ENCODE measurements at regions not wholly inside any gene's neighbourhood (a gene's known extent, or its start where the extent isn't known, plus 50 kb on each side); places are given as distances from the start of the nearest gene placed in this dataset.
A peak's percentile ranks its signal among the peaks of the same experiment; 100 is the strongest.

DNA sequence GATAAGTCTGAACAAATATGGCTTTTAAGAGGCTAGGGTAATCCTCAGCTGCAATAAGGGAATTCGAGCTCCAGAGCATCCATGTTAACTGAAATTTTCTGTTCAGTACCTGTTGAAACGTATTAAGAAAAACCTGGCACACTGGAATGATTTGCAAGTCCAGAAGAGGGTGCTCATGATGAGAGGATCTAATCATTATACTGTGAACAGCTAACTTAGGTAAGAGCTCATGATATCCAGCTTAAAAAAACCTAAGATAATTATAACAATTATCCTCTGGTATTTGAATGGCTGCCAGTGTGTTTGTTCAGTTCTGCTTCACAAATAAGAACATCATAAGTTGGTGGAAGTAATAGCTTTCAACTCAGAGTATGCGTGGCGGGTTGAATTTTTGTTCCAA is 1118.3 kb upstream of the DDX18 start:
- no peak overlapping the region for H3K4me3 ChIP-seq (ENCODE audit: low read depth, low read length)
- no peaks in the 10 kb centered on the region for H3K36me3 ChIP-seq (ENCODE audit: control insufficient read depth, insufficient read depth, low read length)
- no peak overlapping the region for H3K4me3 Mint-ChIP-seq
- H3K27me3 ChIP-seq (ENCODE audit: control insufficient read depth, insufficient read depth, low read length): no peaks in the 10 kb centered on the region
- no peaks in the 10 kb centered on the region for H3K9me3 ChIP-seq (ENCODE audit: control insufficient read depth in 2 of 2, low read length in 2 of 2)
- ATAC-seq (ENCODE audit: low read depth in 2 of 2) (no peak), DNase-seq (no peak)
- no peaks in the 10 kb centered on the region for H3K27me3 Mint-ChIP-seq
- H3K27ac Mint-ChIP-seq: no peak overlapping the region
- H3K36me3 Mint-ChIP-seq: no peaks in the 10 kb centered on the region
- peaks cover 0 to 12% (median 4%) of the 10 kb centered on the region in 7 donors for H3K9me3 Mint-ChIP-seq
- H3K4me1 Mint-ChIP-seq: no peaks in the 10 kb centered on the region
- no peak overlapping the region for H3K27ac ChIP-seq (ENCODE audit: insufficient read depth, low read length, poor library complexity, severe bottlenecking)
- H3K4me1 ChIP-seq (ENCODE audit: control insufficient read depth, insufficient read depth, low read length, poor library complexity, severe bottlenecking): no peaks in the 10 kb centered on the region

DNA sequence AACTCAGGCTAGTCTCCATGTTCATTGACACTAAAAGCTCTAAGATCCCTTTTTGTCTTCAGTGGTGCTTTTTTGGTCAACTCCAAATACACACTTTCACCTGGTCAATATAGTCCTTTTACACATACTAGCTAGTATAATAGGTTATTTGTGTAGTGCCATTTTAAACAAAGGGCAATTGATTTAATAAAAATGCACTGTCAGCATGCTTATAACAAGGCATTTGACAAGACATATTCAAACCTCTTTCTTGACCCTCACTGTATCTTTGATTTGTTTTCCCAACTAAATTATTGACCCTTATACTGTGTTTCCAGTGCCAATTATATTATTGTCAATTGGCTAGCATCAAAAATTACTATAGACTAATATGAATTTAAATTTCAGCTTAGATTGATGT is 1117.6 kb upstream of the DDX18 start:
- DNase-seq (no peak), ATAC-seq (ENCODE audit: low read depth in 2 of 2) (no peak)
- H3K9me3 Mint-ChIP-seq: peaks cover 0 to 9% (median 4%) of the 10 kb centered on the region in 7 donors
- H3K9me3 ChIP-seq (ENCODE audit: control insufficient read depth in 2 of 2, low read length in 2 of 2): no peaks in the 10 kb centered on the region
- H3K27me3 Mint-ChIP-seq: no peaks in the 10 kb centered on the region
- no peak overlapping the region for H3K27ac ChIP-seq (ENCODE audit: insufficient read depth, low read length, poor library complexity, severe bottlenecking)
- no peak overlapping the region for H3K27ac Mint-ChIP-seq
- H3K4me3 ChIP-seq (ENCODE audit: low read depth, low read length): no peak overlapping the region
- H3K4me3 Mint-ChIP-seq: no peak overlapping the region
- no peaks in the 10 kb centered on the region for H3K36me3 ChIP-seq (ENCODE audit: control insufficient read depth, insufficient read depth, low read length)
- H3K27me3 ChIP-seq (ENCODE audit: control insufficient read depth, insufficient read depth, low read length): no peaks in the 10 kb centered on the region
- H3K36me3 Mint-ChIP-seq: no peaks in the 10 kb centered on the region
- no peaks in the 10 kb centered on the region for H3K4me1 Mint-ChIP-seq
- no peaks in the 10 kb centered on the region for H3K4me1 ChIP-seq (ENCODE audit: control insufficient read depth, insufficient read depth, low read length, poor library complexity, severe bottlenecking)

DNA sequence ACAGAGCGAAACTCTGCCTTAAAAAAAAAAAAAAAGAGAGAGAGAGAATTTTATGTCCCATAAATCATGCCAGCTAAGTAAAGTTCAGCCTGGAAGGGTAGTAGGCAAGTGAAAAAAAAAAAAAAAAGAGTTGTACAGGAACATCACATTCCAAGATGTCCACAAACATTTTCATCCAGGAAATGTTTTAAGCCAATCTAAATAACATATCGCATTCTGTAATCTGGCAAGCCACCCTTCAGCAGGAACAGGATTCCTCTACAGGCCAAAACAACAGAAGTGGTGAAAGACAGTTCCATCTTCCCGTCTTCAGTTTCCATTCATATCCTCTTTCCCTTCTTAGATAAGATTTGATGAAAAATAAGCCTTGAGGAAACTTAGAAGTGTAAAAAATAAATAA is 1108.1 kb upstream of the DDX18 start:
- H3K4me1 ChIP-seq (ENCODE audit: control insufficient read depth, insufficient read depth, low read length, poor library complexity, severe bottlenecking): no peaks in the 10 kb centered on the region
- no peaks in the 10 kb centered on the region for H3K4me1 Mint-ChIP-seq
- no peak overlapping the region for H3K4me3 Mint-ChIP-seq
- H3K27ac Mint-ChIP-seq: no peak overlapping the region
- no peak for DNase-seq
- H3K4me3 ChIP-seq (ENCODE audit: low read depth, low read length): no peak overlapping the region
- peaks cover 0 to 27% (median 12%) of the 10 kb centered on the region in 7 donors for H3K9me3 Mint-ChIP-seq
- no peaks in the 10 kb centered on the region for H3K36me3 ChIP-seq (ENCODE audit: control insufficient read depth, insufficient read depth, low read length)
- no peaks in the 10 kb centered on the region for H3K27me3 Mint-ChIP-seq
- no peaks in the 10 kb centered on the region for H3K9me3 ChIP-seq (ENCODE audit: control insufficient read depth in 2 of 2, low read length in 2 of 2)
- H3K27ac ChIP-seq (ENCODE audit: insufficient read depth, low read length, poor library complexity, severe bottlenecking): no peak overlapping the region
- ATAC-seq (ENCODE audit: low read depth in 2 of 2): no peak
- H3K36me3 Mint-ChIP-seq: no peaks in the 10 kb centered on the region
- H3K27me3 ChIP-seq (ENCODE audit: control insufficient read depth, insufficient read depth, low read length): no peaks in the 10 kb centered on the region

DNA sequence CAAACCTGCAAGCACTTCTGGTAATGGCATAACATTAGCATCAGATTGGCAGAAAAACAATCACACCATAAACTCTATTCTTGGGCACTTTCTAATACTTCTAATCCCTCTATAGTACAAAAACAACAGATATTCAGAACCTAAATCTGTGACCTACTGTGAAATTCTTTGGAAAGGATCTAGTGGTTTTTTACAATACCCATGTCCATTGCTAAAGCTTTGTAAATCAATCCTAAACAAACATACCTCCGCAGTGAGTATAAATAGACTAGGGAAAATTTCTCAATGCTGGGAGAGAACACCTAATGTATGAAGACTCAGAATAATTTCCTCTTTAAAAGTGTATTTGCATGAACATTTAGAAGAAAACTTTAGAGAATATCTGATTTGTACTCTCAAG is 1098.5 kb upstream of the DDX18 start:
- Mint-ChIP-seq H3K36me3 (no peaks in the 10 kb centered on the region), H3K27ac (no peak overlapping the region), H3K27me3 (no peaks in the 10 kb centered on the region), H3K9me3 (peaks cover 0 to 25% (median 5%) of the 10 kb centered on the region in 7 donors), H3K4me1 (no peaks in the 10 kb centered on the region), H3K4me3 (no peak overlapping the region)
- Histone ChIP-seq H3K4me3 (ENCODE audit: low read depth, low read length) (no peak overlapping the region), H3K27me3 (ENCODE audit: control insufficient read depth, insufficient read depth, low read length) (no peaks in the 10 kb centered on the region), H3K4me1 (ENCODE audit: control insufficient read depth, insufficient read depth, low read length, poor library complexity, severe bottlenecking) (no peaks in the 10 kb centered on the region), H3K27ac (ENCODE audit: insufficient read depth, low read length, poor library complexity, severe bottlenecking) (no peak overlapping the region), H3K9me3 (ENCODE audit: control insufficient read depth in 2 of 2, low read length in 2 of 2) (peaks cover 0 to 4% of the 10 kb centered on the region in 2 experiments), H3K36me3 (ENCODE audit: control insufficient read depth, insufficient read depth, low read length) (no peaks in the 10 kb centered on the region)
- DNase-seq: no peak
- no peak for ATAC-seq (ENCODE audit: low read depth in 2 of 2)

DNA sequence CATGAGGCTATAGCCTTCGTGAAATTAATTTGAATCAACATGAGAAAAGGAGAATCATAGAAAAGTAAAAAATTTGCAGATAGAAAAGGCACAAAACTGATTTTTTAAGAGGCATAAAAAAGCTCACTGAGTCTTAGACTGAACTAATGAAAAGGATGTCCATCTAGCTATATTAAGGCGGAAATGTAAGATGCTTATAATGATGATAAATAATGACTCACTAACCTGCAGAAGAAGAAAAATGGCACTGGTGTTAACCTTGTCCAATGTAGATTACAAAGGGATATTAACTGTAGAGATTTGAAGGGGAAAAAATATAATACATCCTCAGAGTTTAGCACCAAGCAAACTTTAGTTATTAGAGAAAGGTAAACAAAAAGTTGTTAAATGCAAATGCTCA is 1098.0 kb upstream of the DDX18 start:
- ATAC-seq (ENCODE audit: low read depth in 2 of 2) (no peak), DNase-seq (no peak)
- no peak overlapping the region for H3K27ac ChIP-seq (ENCODE audit: insufficient read depth, low read length, poor library complexity, severe bottlenecking)
- no peak overlapping the region for H3K4me3 ChIP-seq (ENCODE audit: low read depth, low read length)
- H3K4me1 ChIP-seq (ENCODE audit: control insufficient read depth, insufficient read depth, low read length, poor library complexity, severe bottlenecking): no peaks in the 10 kb centered on the region
- no peaks in the 10 kb centered on the region for H3K27me3 Mint-ChIP-seq
- H3K9me3 ChIP-seq (ENCODE audit: control insufficient read depth in 2 of 2, low read length in 2 of 2): peaks cover 0 to 4% of the 10 kb centered on the region in 2 experiments
- no peak overlapping the region for H3K27ac Mint-ChIP-seq
- no peaks in the 10 kb centered on the region for H3K27me3 ChIP-seq (ENCODE audit: control insufficient read depth, insufficient read depth, low read length)
- no peaks in the 10 kb centered on the region for H3K36me3 ChIP-seq (ENCODE audit: control insufficient read depth, insufficient read depth, low read length)
- peaks cover 0 to 27% (median 5%) of the 10 kb centered on the region in 7 donors for H3K9me3 Mint-ChIP-seq
- H3K4me1 Mint-ChIP-seq: no peaks in the 10 kb centered on the region
- H3K36me3 Mint-ChIP-seq: no peaks in the 10 kb centered on the region
- no peak overlapping the region for H3K4me3 Mint-ChIP-seq

DNA sequence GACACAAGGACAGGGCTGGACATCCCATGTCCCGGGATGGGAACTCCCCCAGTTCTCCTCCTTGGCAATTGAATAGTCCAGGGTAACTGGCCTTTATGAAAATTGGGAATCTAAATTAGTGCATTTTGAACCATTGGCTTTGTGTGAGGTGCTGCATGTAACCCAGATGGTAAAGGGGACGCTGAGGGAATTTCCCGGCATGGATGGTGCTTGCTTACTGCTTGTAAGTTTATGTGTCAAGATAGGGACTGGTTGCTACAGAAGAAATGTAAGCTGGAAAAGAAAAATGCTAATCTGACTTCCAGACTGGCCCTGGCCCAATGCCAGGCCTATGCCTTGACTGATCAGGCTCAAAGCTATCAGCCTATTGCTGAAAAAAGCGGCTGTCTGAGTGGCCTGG is 1096.7 kb upstream of the DDX18 start:
- no peak overlapping the region for H3K4me3 Mint-ChIP-seq
- Histone ChIP-seq H3K9me3 (ENCODE audit: control insufficient read depth in 2 of 2, low read length in 2 of 2) (peaks cover 3 to 4% of the 10 kb centered on the region in 2 experiments), H3K4me1 (ENCODE audit: control insufficient read depth, insufficient read depth, low read length, poor library complexity, severe bottlenecking) (no peaks in the 10 kb centered on the region), H3K27me3 (ENCODE audit: control insufficient read depth, insufficient read depth, low read length) (no peaks in the 10 kb centered on the region), H3K36me3 (ENCODE audit: control insufficient read depth, insufficient read depth, low read length) (no peaks in the 10 kb centered on the region), H3K4me3 (ENCODE audit: low read depth, low read length) (no peak overlapping the region), H3K27ac (ENCODE audit: insufficient read depth, low read length, poor library complexity, severe bottlenecking) (no peak overlapping the region)
- H3K4me1 Mint-ChIP-seq: no peaks in the 10 kb centered on the region
- ATAC-seq (ENCODE audit: low read depth in 2 of 2): no peak
- H3K36me3 Mint-ChIP-seq: no peaks in the 10 kb centered on the region
- H3K27me3 Mint-ChIP-seq: no peaks in the 10 kb centered on the region
- DNase-seq: no peak
- H3K27ac Mint-ChIP-seq: peak overlapping the region in 1 of 3 donors; percentile 18
- H3K9me3 Mint-ChIP-seq: peaks cover 0 to 33% (median 5%) of the 10 kb centered on the region in 7 donors

DNA sequence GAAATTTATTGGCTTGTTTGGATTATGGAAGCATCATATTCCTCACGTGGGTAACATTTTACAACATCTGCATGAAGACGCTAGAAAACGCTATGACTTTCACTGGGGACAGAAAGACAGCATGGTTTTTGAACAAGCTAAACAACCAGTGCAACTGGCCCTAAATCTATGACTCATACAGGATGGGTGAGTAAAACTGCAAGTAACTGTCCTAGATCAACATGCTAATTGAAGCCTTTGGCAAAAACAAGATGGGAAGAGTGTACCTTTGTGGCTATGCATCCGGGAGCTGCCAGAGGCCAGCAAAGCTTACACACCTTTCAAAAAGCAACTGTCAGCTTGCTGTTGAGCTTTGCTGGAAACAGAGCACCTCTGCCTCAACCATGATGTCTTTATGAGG is 1096.0 kb upstream of the DDX18 start:
- Mint-ChIP-seq H3K36me3 (no peaks in the 10 kb centered on the region), H3K4me1 (no peaks in the 10 kb centered on the region), H3K27ac (no peak overlapping the region)

DNA sequence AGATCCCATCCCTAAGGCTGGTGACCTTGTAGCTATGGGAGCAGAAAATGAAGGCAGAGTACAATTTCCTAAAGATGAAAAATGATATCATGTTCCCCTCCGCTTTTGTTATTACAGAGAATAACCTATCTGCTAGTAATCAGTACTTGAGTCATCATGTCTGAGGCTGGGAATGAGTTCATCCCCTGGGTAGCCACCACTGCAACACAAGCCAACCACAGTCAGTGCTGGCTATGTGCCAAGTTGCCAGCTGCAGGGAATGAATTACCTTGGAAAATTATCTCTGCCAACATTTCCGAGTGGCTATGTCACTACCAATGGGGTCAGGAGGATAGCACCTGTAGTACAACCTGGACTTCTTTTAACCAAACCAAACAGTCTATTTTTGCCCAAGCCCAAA is 1094.7 kb upstream of the DDX18 start:
- no peak for ATAC-seq (ENCODE audit: low read depth in 2 of 2)
- no peaks in the 10 kb centered on the region for H3K27me3 ChIP-seq (ENCODE audit: control insufficient read depth, insufficient read depth, low read length)
- no peaks in the 10 kb centered on the region for H3K36me3 Mint-ChIP-seq
- DNase-seq: no peak
- no peaks in the 10 kb centered on the region for H3K4me1 ChIP-seq (ENCODE audit: control insufficient read depth, insufficient read depth, low read length, poor library complexity, severe bottlenecking)
- peaks cover 2 to 3% of the 10 kb centered on the region in 2 experiments for H3K9me3 ChIP-seq (ENCODE audit: control insufficient read depth in 2 of 2, low read length in 2 of 2)
- H3K36me3 ChIP-seq (ENCODE audit: control insufficient read depth, insufficient read depth, low read length): no peaks in the 10 kb centered on the region
- H3K4me1 Mint-ChIP-seq: no peaks in the 10 kb centered on the region
- no peaks in the 10 kb centered on the region for H3K27me3 Mint-ChIP-seq
- no peak overlapping the region for H3K4me3 Mint-ChIP-seq
- H3K9me3 Mint-ChIP-seq: peaks cover 0 to 40% (median 5%) of the 10 kb centered on the region in 7 donors
- no peak overlapping the region for H3K27ac ChIP-seq (ENCODE audit: insufficient read depth, low read length, poor library complexity, severe bottlenecking)
- H3K27ac Mint-ChIP-seq: no peak overlapping the region
- H3K4me3 ChIP-seq (ENCODE audit: low read depth, low read length): no peak overlapping the region

More for the DNA sequence above, 1096.0 kb upstream of the DDX18 start:
- H3K9me3 ChIP-seq (ENCODE audit: control insufficient read depth in 2 of 2, low read length in 2 of 2): peaks cover 3 to 4% of the 10 kb centered on the region in 2 experiments
- H3K27me3 Mint-ChIP-seq: no peaks in the 10 kb centered on the region
- peaks cover 0 to 35% (median 5%) of the 10 kb centered on the region in 7 donors for H3K9me3 Mint-ChIP-seq
- no peaks in the 10 kb centered on the region for H3K27me3 ChIP-seq (ENCODE audit: control insufficient read depth, insufficient read depth, low read length)
- H3K36me3 ChIP-seq (ENCODE audit: control insufficient read depth, insufficient read depth, low read length): no peaks in the 10 kb centered on the region
- ATAC-seq (ENCODE audit: low read depth in 2 of 2): no peak
- DNase-seq: no peak
- no peak overlapping the region for H3K27ac ChIP-seq (ENCODE audit: insufficient read depth, low read length, poor library complexity, severe bottlenecking)
- H3K4me3 Mint-ChIP-seq: no peak overlapping the region
- no peak overlapping the region for H3K4me3 ChIP-seq (ENCODE audit: low read depth, low read length)
- no peaks in the 10 kb centered on the region for H3K4me1 ChIP-seq (ENCODE audit: control insufficient read depth, insufficient read depth, low read length, poor library complexity, severe bottlenecking)
